ENCODE measurements at regions not wholly inside any gene's neighbourhood (a gene's known extent, or its start where the extent isn't known, plus 50 kb on each side); places are given as distances from the start of the nearest gene placed in this dataset.

DNA sequence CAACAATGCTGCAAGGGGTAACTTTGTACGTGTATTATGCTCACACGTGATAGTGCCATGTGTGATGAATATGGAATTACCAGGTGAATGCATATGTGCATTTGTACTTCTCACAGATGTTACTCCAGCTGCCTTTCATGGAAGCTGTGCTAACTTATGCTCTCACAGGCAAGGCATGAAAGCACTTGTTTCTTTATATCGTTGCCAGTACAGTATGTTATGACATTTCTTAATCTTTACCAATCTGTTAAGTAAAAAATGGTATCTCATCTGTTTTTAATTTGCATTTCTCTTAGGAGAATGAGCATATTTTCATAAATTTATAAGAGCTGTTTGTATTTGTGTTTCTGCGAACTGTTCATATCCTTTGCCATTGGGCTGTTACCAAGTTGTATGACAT, 311.8 kb upstream of the DMRT1 start:
- no peak overlapping the region for H3K27ac ChIP-seq (ENCODE audit: low read depth, low read length)
- H3K27me3 ChIP-seq (ENCODE audit: control insufficient read depth in 3 of 3, insufficient read depth in 3 of 3, low read length in 3 of 3), result no peaks in the 10 kb centered on the region
- no peak overlapping the region for H3K9ac ChIP-seq (ENCODE audit: low read depth in 1 of 3, low read length in 3 of 3)
- H3K4me1 ChIP-seq (ENCODE audit: control insufficient read depth in 3 of 3, insufficient read depth in 3 of 3, low read length in 3 of 3), result peaks cover 0 to 2% (median under 1%) of the 10 kb centered on the region in 3 donors
- no peak overlapping the region for H3K4me3 ChIP-seq (ENCODE audit: low read length in 3 of 3)
- no peaks in the 10 kb centered on the region for H3K9me3 ChIP-seq (ENCODE audit: control insufficient read depth in 3 of 3, low read length in 3 of 3)
- H3K36me3 ChIP-seq (ENCODE audit: control insufficient read depth in 3 of 3, insufficient read depth in 3 of 3, low read length in 3 of 3), result no peaks in the 10 kb centered on the region

DNA sequence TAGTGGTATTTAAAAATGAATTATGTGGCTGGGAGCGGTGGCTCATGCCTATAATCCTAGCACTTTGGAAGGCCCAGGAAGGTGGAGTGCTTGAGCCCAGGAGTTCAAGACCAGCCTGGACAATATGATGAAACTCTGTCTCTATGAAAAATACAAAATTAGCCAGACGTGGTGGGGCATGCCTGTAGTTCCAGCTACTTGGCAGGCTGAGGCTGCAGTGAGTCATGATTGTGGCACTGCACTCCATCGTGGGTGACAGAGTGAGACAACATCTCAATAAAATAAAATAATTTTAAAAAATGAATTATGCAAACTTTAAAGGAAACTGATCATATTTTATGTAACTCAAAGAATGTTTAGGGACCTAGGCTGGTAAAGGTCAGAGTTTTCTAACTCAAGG, 310.8 kb upstream of the DMRT1 start:
- Histone ChIP-seq H3K36me3 (ENCODE audit: control insufficient read depth in 3 of 3, insufficient read depth in 3 of 3, low read length in 3 of 3) (no peaks in the 10 kb centered on the region), H3K27me3 (ENCODE audit: control insufficient read depth in 3 of 3, insufficient read depth in 3 of 3, low read length in 3 of 3) (no peaks in the 10 kb centered on the region), H3K9me3 (ENCODE audit: control insufficient read depth in 3 of 3, low read length in 3 of 3) (no peaks in the 10 kb centered on the region), H3K4me3 (ENCODE audit: low read length in 3 of 3) (no peak overlapping the region), H3K9ac (ENCODE audit: low read depth in 1 of 3, low read length in 3 of 3) (no peak overlapping the region), H3K27ac (ENCODE audit: low read depth, low read length) (no peak overlapping the region), H3K4me1 (ENCODE audit: control insufficient read depth in 3 of 3, insufficient read depth in 3 of 3, low read length in 3 of 3) (peaks cover 0 to 11% (median 9%) of the 10 kb centered on the region in 3 donors)

DNA sequence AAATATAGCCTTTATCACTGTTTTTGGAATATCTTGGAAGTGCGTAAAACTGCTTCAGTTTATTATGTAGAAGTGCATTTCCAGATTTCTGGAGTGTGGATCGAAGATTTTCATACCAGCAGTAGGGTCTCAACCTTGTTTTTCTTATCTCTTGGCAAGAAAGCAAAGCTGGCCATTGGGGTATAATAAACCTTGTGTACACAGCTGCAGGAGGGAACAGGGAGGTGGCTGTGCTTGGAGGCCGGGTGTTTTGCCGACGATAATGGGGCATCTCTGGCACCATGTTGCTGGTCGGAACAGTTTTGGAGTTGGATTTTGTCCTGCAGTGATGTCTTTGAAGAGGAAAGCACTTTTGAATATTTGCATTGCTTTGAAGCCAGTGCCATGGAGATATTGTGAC, 308.8 kb upstream of the DMRT1 start:
- no peak overlapping the region for H3K27ac ChIP-seq (ENCODE audit: low read depth, low read length)

DNA sequence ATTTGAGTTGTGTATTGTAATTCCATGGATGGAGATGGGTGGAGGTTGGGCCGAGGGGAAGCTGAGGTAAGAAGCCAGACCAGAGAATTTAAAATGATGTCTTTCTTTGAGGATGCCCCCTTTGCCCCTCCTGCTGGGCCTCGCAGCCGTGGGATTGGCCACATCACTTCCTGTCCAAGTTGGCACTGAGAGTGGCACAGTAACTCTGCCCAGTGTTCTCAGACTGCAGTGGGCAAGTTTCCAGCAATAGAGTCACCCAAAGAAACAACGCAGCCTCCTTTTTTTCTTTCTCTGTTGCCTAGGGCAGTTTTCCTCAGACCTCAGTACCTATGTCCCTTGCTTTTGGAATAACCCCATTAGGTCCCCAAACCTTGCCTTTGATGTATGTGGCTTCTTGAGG, 306.6 kb upstream of the DMRT1 start:
- Histone ChIP-seq H3K4me3 (ENCODE audit: low read length in 3 of 3) (no peak overlapping the region), H3K27ac (ENCODE audit: low read depth, low read length) (no peak overlapping the region), H3K36me3 (ENCODE audit: control insufficient read depth in 3 of 3, insufficient read depth in 3 of 3, low read length in 3 of 3) (no peaks in the 10 kb centered on the region), H3K9me3 (ENCODE audit: control insufficient read depth in 3 of 3, low read length in 3 of 3) (no peaks in the 10 kb centered on the region), H3K4me1 (ENCODE audit: control insufficient read depth in 3 of 3, insufficient read depth in 3 of 3, low read length in 3 of 3) (peaks cover 4 to 15% (median 11%) of the 10 kb centered on the region in 3 donors), H3K9ac (ENCODE audit: low read depth in 1 of 3, low read length in 3 of 3) (no peak overlapping the region), H3K27me3 (ENCODE audit: control insufficient read depth in 3 of 3, insufficient read depth in 3 of 3, low read length in 3 of 3) (no peaks in the 10 kb centered on the region)

More for the DNA sequence above, 308.8 kb upstream of the DMRT1 start:
- Histone ChIP-seq H3K4me1 (ENCODE audit: control insufficient read depth in 3 of 3, insufficient read depth in 3 of 3, low read length in 3 of 3) (peaks cover 4 to 15% (median 11%) of the 10 kb centered on the region in 3 donors), H3K36me3 (ENCODE audit: control insufficient read depth in 3 of 3, insufficient read depth in 3 of 3, low read length in 3 of 3) (no peaks in the 10 kb centered on the region), H3K4me3 (ENCODE audit: low read length in 3 of 3) (no peak overlapping the region), H3K9ac (ENCODE audit: low read depth in 1 of 3, low read length in 3 of 3) (no peak overlapping the region), H3K9me3 (ENCODE audit: control insufficient read depth in 3 of 3, low read length in 3 of 3) (no peaks in the 10 kb centered on the region), H3K27me3 (ENCODE audit: control insufficient read depth in 3 of 3, insufficient read depth in 3 of 3, low read length in 3 of 3) (no peaks in the 10 kb centered on the region)

DNA sequence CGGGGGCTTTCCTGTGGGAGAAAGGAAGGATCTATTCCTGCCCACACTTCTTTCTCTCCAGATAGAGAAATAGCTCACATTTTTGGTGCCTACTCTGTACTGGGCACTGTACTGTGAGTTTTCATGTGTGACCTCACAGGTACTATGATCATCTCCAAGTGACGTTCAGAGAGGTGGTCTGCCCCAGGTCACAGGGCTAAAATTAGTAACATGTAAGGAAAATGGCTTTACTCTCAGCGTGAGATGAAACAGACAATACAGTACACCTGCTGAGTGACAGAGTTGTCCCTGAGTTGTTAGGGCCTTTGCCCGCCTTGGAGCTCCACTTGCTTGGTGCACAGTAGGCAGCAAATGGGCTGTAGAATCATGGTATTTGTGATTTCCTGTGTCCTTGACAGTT, 306.1 kb upstream of the DMRT1 start:
- Histone ChIP-seq H3K9me3 (ENCODE audit: control insufficient read depth in 3 of 3, low read length in 3 of 3) (no peaks in the 10 kb centered on the region), H3K27ac (ENCODE audit: low read depth, low read length) (no peak overlapping the region), H3K4me3 (ENCODE audit: low read length in 3 of 3) (no peak overlapping the region), H3K9ac (ENCODE audit: low read depth in 1 of 3, low read length in 3 of 3) (no peak overlapping the region), H3K4me1 (ENCODE audit: control insufficient read depth in 3 of 3, insufficient read depth in 3 of 3, low read length in 3 of 3) (peaks cover 4 to 15% (median 11%) of the 10 kb centered on the region in 3 donors), H3K36me3 (ENCODE audit: control insufficient read depth in 3 of 3, insufficient read depth in 3 of 3, low read length in 3 of 3) (no peaks in the 10 kb centered on the region), H3K27me3 (ENCODE audit: control insufficient read depth in 3 of 3, insufficient read depth in 3 of 3, low read length in 3 of 3) (no peaks in the 10 kb centered on the region)

DNA sequence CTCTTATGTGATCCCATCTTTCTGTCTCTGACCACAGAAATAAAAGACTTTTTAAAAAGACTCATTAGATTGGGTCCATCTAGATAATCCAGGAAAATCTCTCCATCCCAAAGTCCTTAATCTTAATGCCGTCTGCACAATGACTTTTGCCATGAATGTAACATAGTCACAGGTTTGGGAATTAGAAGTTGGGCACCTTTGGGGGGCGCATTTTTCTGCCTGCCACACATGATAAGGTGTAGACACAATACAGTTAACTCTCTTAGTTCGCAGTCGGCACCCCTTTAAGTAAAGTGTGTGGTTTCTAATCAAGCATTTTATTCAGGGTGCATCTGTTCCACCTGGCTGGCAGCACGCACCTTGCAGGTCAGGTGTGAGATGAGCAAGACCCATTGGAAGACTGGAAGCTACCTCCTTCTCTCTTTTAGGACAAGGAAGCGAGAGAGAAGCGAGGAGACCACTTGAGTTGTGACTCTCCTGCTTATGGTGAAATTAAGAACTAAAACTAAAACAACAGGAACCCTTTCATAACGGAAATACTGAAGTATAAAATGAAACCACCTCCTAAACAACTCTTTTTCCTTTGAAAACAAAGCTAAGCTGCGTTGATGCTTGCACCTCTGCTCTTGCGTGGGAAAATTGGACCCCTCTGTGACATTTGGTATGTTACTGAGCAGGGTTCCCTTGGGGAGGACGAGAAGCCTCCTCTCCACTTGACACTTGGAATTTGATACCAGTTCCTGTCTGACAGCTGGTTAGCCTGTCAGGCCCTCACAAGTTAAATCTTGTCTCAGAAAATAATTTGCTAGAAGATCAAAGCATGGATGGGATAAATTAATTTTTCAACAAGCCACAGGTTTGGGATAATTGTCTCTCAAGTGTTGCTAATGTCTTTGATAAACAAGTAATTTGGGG, 304.6 kb upstream of the DMRT1 start:
- H3K9ac ChIP-seq (ENCODE audit: low read depth in 1 of 3, low read length in 3 of 3), result peak overlapping the region in 2 of 3 donors; percentile 24 to 35
- H3K36me3 ChIP-seq (ENCODE audit: control insufficient read depth in 3 of 3, insufficient read depth in 3 of 3, low read length in 3 of 3), result no peaks in the 10 kb centered on the region
- H3K27me3 ChIP-seq (ENCODE audit: control insufficient read depth in 3 of 3, insufficient read depth in 3 of 3, low read length in 3 of 3), result no peaks in the 10 kb centered on the region
- H3K4me3 ChIP-seq (ENCODE audit: low read length in 3 of 3), result no peak overlapping the region
- peaks cover 4 to 15% (median 9%) of the 10 kb centered on the region in 3 donors for H3K4me1 ChIP-seq (ENCODE audit: control insufficient read depth in 3 of 3, insufficient read depth in 3 of 3, low read length in 3 of 3)
- no peak overlapping the region for H3K27ac ChIP-seq (ENCODE audit: low read depth, low read length)
- no peaks in the 10 kb centered on the region for H3K9me3 ChIP-seq (ENCODE audit: control insufficient read depth in 3 of 3, low read length in 3 of 3)

DNA sequence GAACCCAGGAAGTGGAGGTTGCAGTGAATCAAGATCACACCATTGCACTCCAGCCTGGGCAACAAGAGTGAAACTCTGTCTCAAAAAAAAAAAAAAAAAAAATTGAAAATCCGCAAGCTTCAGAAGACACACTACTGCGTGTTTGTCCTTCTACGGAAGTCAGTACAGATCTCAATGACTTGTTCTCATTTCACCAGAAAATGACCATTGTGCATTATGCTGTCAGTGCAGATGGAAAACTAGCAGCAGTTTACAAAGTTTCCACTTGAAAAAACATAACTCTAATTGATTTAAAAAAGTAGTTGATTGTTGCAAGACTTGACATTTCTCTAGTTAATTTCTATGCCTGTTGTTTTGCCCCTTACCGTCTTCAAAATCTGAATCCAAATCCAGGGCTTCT, 298.0 kb upstream of the DMRT1 start:
- no peaks in the 10 kb centered on the region for H3K27me3 ChIP-seq (ENCODE audit: control insufficient read depth in 3 of 3, insufficient read depth in 3 of 3, low read length in 3 of 3)
- no peak overlapping the region for H3K9ac ChIP-seq (ENCODE audit: low read depth in 1 of 3, low read length in 3 of 3)
- H3K9me3 ChIP-seq (ENCODE audit: control insufficient read depth in 3 of 3, low read length in 3 of 3), result no peaks in the 10 kb centered on the region
- H3K36me3 ChIP-seq (ENCODE audit: control insufficient read depth in 3 of 3, insufficient read depth in 3 of 3, low read length in 3 of 3), result no peaks in the 10 kb centered on the region
- no peak overlapping the region for H3K4me3 ChIP-seq (ENCODE audit: low read length in 3 of 3)
- H3K4me1 ChIP-seq (ENCODE audit: control insufficient read depth in 3 of 3, insufficient read depth in 3 of 3, low read length in 3 of 3), result peaks cover 8 to 12% (median 9%) of the 10 kb centered on the region in 3 donors
- no peak overlapping the region for H3K27ac ChIP-seq (ENCODE audit: low read depth, low read length)

DNA sequence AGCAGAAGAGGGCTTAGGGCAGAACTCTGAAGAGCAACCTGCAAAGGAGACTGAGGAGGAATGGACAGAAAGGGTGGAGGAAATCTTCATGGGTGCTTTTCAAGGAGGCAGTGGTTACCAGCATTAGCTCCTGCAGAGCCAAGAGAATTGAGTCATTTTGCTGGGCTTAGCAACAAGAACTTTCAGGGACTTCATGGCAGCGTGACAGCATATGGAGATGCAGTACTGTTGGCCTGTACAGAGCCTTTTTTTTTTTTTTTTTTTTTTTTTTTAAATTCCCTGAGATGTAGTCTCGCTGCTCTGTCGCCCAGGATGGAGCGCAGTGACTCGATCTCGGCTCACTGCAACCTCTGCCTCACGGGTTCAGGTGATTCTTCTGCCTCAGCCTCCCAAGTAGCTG, 296.0 kb upstream of the DMRT1 start:
- H3K4me1 ChIP-seq (ENCODE audit: control insufficient read depth in 3 of 3, insufficient read depth in 3 of 3, low read length in 3 of 3), result peaks cover 8 to 12% (median 9%) of the 10 kb centered on the region in 3 donors
- no peak overlapping the region for H3K9ac ChIP-seq (ENCODE audit: low read depth in 1 of 3, low read length in 3 of 3)
- no peaks in the 10 kb centered on the region for H3K27me3 ChIP-seq (ENCODE audit: control insufficient read depth in 3 of 3, insufficient read depth in 3 of 3, low read length in 3 of 3)
- H3K4me3 ChIP-seq (ENCODE audit: low read length in 3 of 3), result no peak overlapping the region
- H3K36me3 ChIP-seq (ENCODE audit: control insufficient read depth in 3 of 3, insufficient read depth in 3 of 3, low read length in 3 of 3), result no peaks in the 10 kb centered on the region
- no peaks in the 10 kb centered on the region for H3K9me3 ChIP-seq (ENCODE audit: control insufficient read depth in 3 of 3, low read length in 3 of 3)
- H3K27ac ChIP-seq (ENCODE audit: low read depth, low read length), result no peak overlapping the region

DNA sequence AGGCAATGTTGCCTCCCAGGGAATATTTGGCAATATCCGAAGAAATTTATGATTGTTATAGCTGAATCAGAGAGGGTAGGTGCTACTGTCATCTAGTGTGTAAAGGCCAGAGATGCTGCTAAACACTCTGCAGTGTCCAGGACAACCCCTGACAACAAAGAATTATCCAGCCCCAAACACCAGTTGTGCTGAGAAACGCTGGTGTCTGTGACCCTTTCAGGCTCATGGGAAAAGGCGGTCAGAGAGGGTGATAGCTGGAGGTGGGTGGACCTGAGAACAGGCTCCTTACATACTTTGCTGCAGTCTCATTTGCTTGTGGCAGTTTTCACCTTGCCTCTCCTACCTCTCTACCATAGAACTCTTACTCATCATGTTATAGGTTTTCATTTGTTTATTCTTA, 295.3 kb upstream of the DMRT1 start:
- Histone ChIP-seq H3K27ac (ENCODE audit: low read depth, low read length) (no peak overlapping the region), H3K9ac (ENCODE audit: low read depth in 1 of 3, low read length in 3 of 3) (no peak overlapping the region), H3K4me3 (ENCODE audit: low read length in 3 of 3) (no peak overlapping the region), H3K36me3 (ENCODE audit: control insufficient read depth in 3 of 3, insufficient read depth in 3 of 3, low read length in 3 of 3) (no peaks in the 10 kb centered on the region), H3K27me3 (ENCODE audit: control insufficient read depth in 3 of 3, insufficient read depth in 3 of 3, low read length in 3 of 3) (no peaks in the 10 kb centered on the region), H3K4me1 (ENCODE audit: control insufficient read depth in 3 of 3, insufficient read depth in 3 of 3, low read length in 3 of 3) (peaks cover 8 to 12% (median 9%) of the 10 kb centered on the region in 3 donors), H3K9me3 (ENCODE audit: control insufficient read depth in 3 of 3, low read length in 3 of 3) (no peaks in the 10 kb centered on the region)

DNA sequence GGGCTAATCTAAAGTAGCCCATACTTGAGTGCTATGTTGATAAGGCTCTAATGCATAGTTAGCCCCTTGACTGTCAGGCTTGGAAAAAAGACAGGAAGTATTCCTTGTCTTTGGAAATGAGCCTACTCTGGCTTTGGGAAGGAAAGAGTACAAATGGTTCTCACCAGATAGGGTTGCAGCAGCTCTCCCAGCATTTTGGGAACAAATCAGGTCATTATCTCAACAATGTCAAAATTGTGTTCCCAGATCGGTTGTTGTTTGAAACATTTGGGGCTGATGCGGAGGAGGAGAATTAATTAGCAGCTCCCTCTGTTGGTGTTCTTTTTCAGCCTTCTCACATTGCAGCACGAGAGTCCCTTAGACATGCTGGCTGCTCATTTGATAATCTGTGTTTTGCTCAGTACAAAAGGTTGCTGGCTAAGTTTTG, 294.7 kb upstream of the DMRT1 start:
- no peaks in the 10 kb centered on the region for H3K27me3 ChIP-seq (ENCODE audit: control insufficient read depth in 3 of 3, insufficient read depth in 3 of 3, low read length in 3 of 3)
- no peak overlapping the region for H3K9ac ChIP-seq (ENCODE audit: low read depth in 1 of 3, low read length in 3 of 3)
- H3K9me3 ChIP-seq (ENCODE audit: control insufficient read depth in 3 of 3, low read length in 3 of 3), result no peaks in the 10 kb centered on the region
- no peak overlapping the region for H3K27ac ChIP-seq (ENCODE audit: low read depth, low read length)
- H3K4me1 ChIP-seq (ENCODE audit: control insufficient read depth in 3 of 3, insufficient read depth in 3 of 3, low read length in 3 of 3), result peaks cover 8 to 12% (median 9%) of the 10 kb centered on the region in 3 donors
- H3K4me3 ChIP-seq (ENCODE audit: low read length in 3 of 3), result peak overlapping the region; percentile 6 to 40 (median 37)
- no peaks in the 10 kb centered on the region for H3K36me3 ChIP-seq (ENCODE audit: control insufficient read depth in 3 of 3, insufficient read depth in 3 of 3, low read length in 3 of 3)
